HG03060 (cell line): ENCODE measurements at regions not wholly inside any gene's neighbourhood (a gene's known extent, or its start where the extent isn't known, plus 50 kb on each side); places are given as distances from the start of the nearest gene placed in this dataset.
"Not testable (repeated sequence)": the region's sequence is repeated elsewhere in the genome, so short reads cannot be mapped to it uniquely, and the experiment has no call there.

Source experiments
- ATAC-seq: cut with Tn5 transposase; IDR thresholded peaks from one replicate; pipeline ENCODE4 v1.9.1; 2021; ENCODE audit warnings: low read depth, moderate number of reproducible peaks; ENCODE audit not compliant: unreplicated experiment

- ATAC-seq, result no peak
These were observed 778.0 kb upstream of the NECTIN3 start for GRCh38 chr3:110293660-110294059.

- ATAC-seq, result no peak
These were observed 774.7 kb upstream of the NECTIN3 start for GRCh38 chr3:110296885-110297284.

GRCh38 chr3:110301781-110302180 lies 769.8 kb upstream of the NECTIN3 start:
- no peak for ATAC-seq

- no peak for ATAC-seq
These were observed 764.4 kb upstream of the NECTIN3 start for GRCh38 chr3:110307065-110307809.

GRCh38 chr3:110311541-110311940 lies 760.1 kb upstream of the NECTIN3 start:
- ATAC-seq, result no peak

- peak; percentile 75 for ATAC-seq
These were observed 757.0 kb upstream of the NECTIN3 start for GRCh38 chr3:110314512-110315114.

GRCh38 chr3:110318108-110318507 lies 753.5 kb upstream of the NECTIN3 start:
- ATAC-seq, result no peak

- ATAC-seq, result no peak
These were observed 748.3 kb upstream of the NECTIN3 start for GRCh38 chr3:110323349-110323748.

GRCh38 chr3:110324171-110324705 lies 747.4 kb upstream of the NECTIN3 start:
- ATAC-seq, result no peak

- ATAC-seq, result no peak
These were observed 743.7 kb upstream of the NECTIN3 start for GRCh38 chr3:110327870-110328269.

GRCh38 chr3:110331562-110331961 lies 740.1 kb upstream of the NECTIN3 start:
- ATAC-seq, result not testable (repeated sequence)

GRCh38 chr3:110332629-110333028 lies 739.0 kb upstream of the NECTIN3 start:
- no peak for ATAC-seq

GRCh38 chr3:110341047-110341446 lies 730.6 kb upstream of the NECTIN3 start:
- no peak for ATAC-seq

GRCh38 chr3:110343376-110343775 lies 728.2 kb upstream of the NECTIN3 start:
- no peak for ATAC-seq

GRCh38 chr3:110343945-110344344 lies 727.7 kb upstream of the NECTIN3 start:
- ATAC-seq, result peak; percentile 87

- no peak for ATAC-seq
These were observed 727.1 kb upstream of the NECTIN3 start for GRCh38 chr3:110344487-110344886.

GRCh38 chr3:110344897-110345767 lies 726.5 kb upstream of the NECTIN3 start:
- ATAC-seq, result no peak

GRCh38 chr3:110349295-110349694 lies 722.3 kb upstream of the NECTIN3 start:
- no peak for ATAC-seq

GRCh38 chr3:110352841-110353604 lies 718.6 kb upstream of the NECTIN3 start:
- no peak for ATAC-seq

- no peak for ATAC-seq
These were observed 708.9 kb upstream of the NECTIN3 start for GRCh38 chr3:110362751-110363150.
